GM12878 (cell line): ENCODE measurements at regions not wholly inside any gene's neighbourhood (a gene's known extent, or its start where the extent isn't known, plus 50 kb on each side); places are given as distances from the start of the nearest gene placed in this dataset.

Source experiments
- ATAC-seq: fragments of 200-7000 bp; cut with Tn5 transposase; 3 replicates; pipeline ENCODE4 v1.9.1; 2020; ENCODE audit warnings: mild to moderate bottlenecking, moderate library complexity
- BruUV-seq: library from RNA; stranded (reverse); fragments of 400-500 nt; replicated peaks from 2 replicates; lab custom pipeline; 2021; lab: Mats Ljungman, UMichigan
- CTCF ChIA-PET: fragments of 300-600 bp; sonication (Branson Sonifier 250); formaldehyde crosslinking; extraction: SDS; loops from one replicate; lab custom pipeline; 2021; ENCODE audit warnings: inconsistent platforms; lab: Yijun Ruan, JAX
- POLR2A ChIA-PET: fragments of 350-600 bp; formaldehyde crosslinking; extraction: SDS; loops from one replicate; lab custom pipeline; 2021; ENCODE audit warnings: inconsistent platforms; lab: Charles Lee
- RAD21 ChIA-PET: fragments of 300-600 bp; sonication (Branson Sonifier 250); formaldehyde crosslinking; loops from one replicate; lab custom pipeline; 2023; ENCODE audit warnings: antibody characterized with exemption; ENCODE audit not compliant: unreplicated experiment; lab: Charles Lee
- SMC1A ChIA-PET: fragments of 300-600 bp; sonication (Branson Sonifier 250); formaldehyde crosslinking; loops from one replicate; lab custom pipeline; 2023; ENCODE audit not compliant: unreplicated experiment, uncharacterized antibody; lab: Charles Lee
- DNase-seq: peaks from one replicate; pipeline ENCODE4 v3.0.0-alpha.2; 2011; ENCODE audit warnings: low read depth, low spot score
- FAIRE-seq: peaks from 3 replicates; lab custom pipeline; 2011; peaks lifted over from hg19 to GRCh38; lab: Jason Lieb, UNC
- H2AFZ ChIP-seq: 2 replicates; pipeline ENCODE4 v1.6.0; 2011; ENCODE audit warnings: low read depth, low read length, control low read depth; ENCODE audit not compliant: control insufficient read depth
- H3K27ac ChIP-seq: 2 replicates; pipeline ENCODE4 v1.5.1; 2011; ENCODE audit warnings: control low read depth; ENCODE audit not compliant: control insufficient read depth, insufficient read depth
- H3K27me3 ChIP-seq, 2 experiments: replicated peaks in 1 of 2; 2 replicates each; pipeline versions ENCODE4 v1.6.0 to v1.6.1; 2011; ENCODE audit warnings: low read length in 1 of 2; ENCODE audit not compliant: control insufficient read depth in 2 of 2, insufficient read depth in 2 of 2
- H3K36me3 ChIP-seq, 2 experiments: 2 replicates each; pipeline ENCODE4 v1.5.1; 2011; ENCODE audit warnings: low read length in 1 of 2; ENCODE audit not compliant: control insufficient read depth in 2 of 2, insufficient read depth in 2 of 2
- H3K4me1 ChIP-seq: 2 replicates; pipeline ENCODE4 v1.6.1; 2011; ENCODE audit warnings: mild to moderate bottlenecking, low read length, moderate library complexity, mixed read lengths; ENCODE audit not compliant: control insufficient read depth, insufficient read depth
- H3K4me2 ChIP-seq: 2 replicates; pipeline ENCODE4 v1.6.0; 2011; ENCODE audit warnings: control low read depth; ENCODE audit not compliant: control insufficient read depth, insufficient read depth
- H3K4me3 ChIP-seq: fragments of 200-600 bp; sonication (generic); 2 replicates; pipeline ENCODE4 v1.5.1; 2016
- H3K79me2 ChIP-seq: 2 replicates; pipeline ENCODE4 v1.6.0; 2011; ENCODE audit warnings: low read length; ENCODE audit not compliant: control insufficient read depth, insufficient read depth
- H3K9ac ChIP-seq: 2 replicates; pipeline ENCODE4 v1.8.0; 2011; ENCODE audit warnings: low read length, control low read depth, mixed read lengths; ENCODE audit not compliant: control insufficient read depth, insufficient read depth
- H3K9me3 ChIP-seq: replicated peaks from 3 replicates; pipeline ENCODE4 v1.5.1; 2011; ENCODE audit warnings: mild to moderate bottlenecking, low read length; ENCODE audit not compliant: control insufficient read depth, insufficient read depth
- H4K20me1 ChIP-seq: 2 replicates; pipeline ENCODE4 v1.6.0; 2011; ENCODE audit not compliant: control insufficient read depth, insufficient read depth
- BACH1 ChIP-seq: fragments of 450-650 bp; IDR thresholded peaks from 2 replicates; pipeline ENCODE4 v1.6.1; 2017; ENCODE audit warnings: mild to moderate bottlenecking, borderline replicate concordance
- CHD1 ChIP-seq: IDR thresholded peaks from 2 replicates; pipeline ENCODE4 v1.6.1; 2012; ENCODE audit warnings: low read depth, low read length, improper control_type of control experiment
- EGR1 ChIP-seq, 2 experiments: IDR thresholded peaks; 1 replicate in 1 of 2; 2 replicates in 1 of 2; pipeline ENCODE4 v1.6.1; 2011 to 2012; ENCODE audit warnings: low read depth in 2 of 2, low read length in 2 of 2, borderline replicate concordance in 1 of 2, mild to moderate bottlenecking in 1 of 2, moderate library complexity in 1 of 2
- KAT2A ChIP-seq: conservative IDR thresholded peaks from 2 replicates; pipeline ENCODE4 v1.6.1; 2011; ENCODE audit warnings: low read depth, low read length; ENCODE audit not compliant: control insufficient read depth
- RAD51 ChIP-seq: fragments of 450-650 bp; IDR thresholded peaks from 2 replicates; pipeline ENCODE4 v1.6.1; 2016; ENCODE audit warnings: moderate library complexity, mild to moderate bottlenecking, inconsistent platforms
- RFX5 ChIP-seq: IDR thresholded peaks from 2 replicates; pipeline ENCODE4 v1.6.1; 2011; ENCODE audit warnings: low read depth, low read length, improper control_type of control experiment
- SIN3A ChIP-seq: IDR thresholded peaks from 2 replicates; pipeline ENCODE4 v1.6.1; 2012; ENCODE audit warnings: low read depth, low read length, improper control_type of control experiment
- SMARCA5 ChIP-seq: fragments of 450-650 bp; IDR thresholded peaks from 2 replicates; pipeline ENCODE4 v1.6.1; 2017; ENCODE audit warnings: mild to moderate bottlenecking
- TARDBP ChIP-seq: IDR thresholded peaks from 2 replicates; pipeline ENCODE4 v1.6.1; 2016; ENCODE audit warnings: borderline replicate concordance
- TCF12 ChIP-seq: IDR thresholded peaks from 2 replicates; pipeline ENCODE4 v1.6.1; 2011; ENCODE audit warnings: low read depth, mild to moderate bottlenecking, low read length
- TCF7 ChIP-seq: IDR thresholded peaks from 2 replicates; pipeline ENCODE4 v1.6.1; 2014; ENCODE audit warnings: antibody characterized with exemption, borderline replicate concordance
- ZSCAN29 ChIP-seq: fragments of 450-650 bp; IDR thresholded peaks from 2 replicates; pipeline ENCODE4 v1.6.1; 2017; ENCODE audit warnings: mild to moderate bottlenecking, moderate library complexity
- WGBS: methylation state at CpG from one replicate; pipeline ENCODE4 v1.1.6; 2016; ENCODE audit warnings: low lambda C conversion rate; ENCODE audit not compliant: insufficient replicate concordance, insufficient coverage; ENCODE audit errors: missing lambda C conversion rate; 5-methylcytosine and 5-hydroxymethylcytosine counted together
- in situ Hi-C: fragments of 300-500 bp; cut with MboI; formaldehyde crosslinking; loops from 9 replicates; pipeline ENCODE4 v1.14.3; 2018; ENCODE audit warnings: mixed read lengths
- intact Hi-C: fragments of 100-400 bp; cut with micrococcal nuclease; formaldehyde crosslinking; loops from one replicate; pipeline ENCODE4 v1.14.2; 2022; ENCODE audit not compliant: unreplicated experiment
- TF ChIP-seq, protein P1 (sequence below), 3 experiments: IDR thresholded peaks in 2 of 3; conservative IDR thresholded peaks in 1 of 3; 2 replicates each; pipeline ENCODE4 v1.5.1; 2011; ENCODE audit warnings: low read depth in 3 of 3, low read length in 3 of 3, mild to moderate bottlenecking in 3 of 3, control low read depth in 2 of 3, moderate library complexity in 2 of 3, inconsistent platforms in 1 of 3, mixed read lengths in 1 of 3; ENCODE audit not compliant: control insufficient read depth in 2 of 3, insufficient read depth in 1 of 3; ENCODE audit errors: extremely low read depth in 1 of 3
- TF ChIP-seq, protein P2 (sequence below): fragments of 450-650 bp; IDR thresholded peaks from 2 replicates; pipeline ENCODE4 v1.6.1; 2017; ENCODE audit warnings: mild to moderate bottlenecking, low read depth, inconsistent platforms; ENCODE audit not compliant: poor library complexity, severe bottlenecking
- TF ChIP-seq, protein P3 (sequence below): fragments of 450-650 bp; IDR thresholded peaks from 2 replicates; pipeline ENCODE4 v1.6.1; 2016; ENCODE audit warnings: mild to moderate bottlenecking, moderate library complexity, borderline replicate concordance
- TF ChIP-seq, protein P4 (sequence below): fragments of 450-650 bp; conservative IDR thresholded peaks from 2 replicates; pipeline ENCODE4 v1.6.1; 2017; ENCODE audit warnings: mild to moderate bottlenecking, moderate library complexity

DNA sequence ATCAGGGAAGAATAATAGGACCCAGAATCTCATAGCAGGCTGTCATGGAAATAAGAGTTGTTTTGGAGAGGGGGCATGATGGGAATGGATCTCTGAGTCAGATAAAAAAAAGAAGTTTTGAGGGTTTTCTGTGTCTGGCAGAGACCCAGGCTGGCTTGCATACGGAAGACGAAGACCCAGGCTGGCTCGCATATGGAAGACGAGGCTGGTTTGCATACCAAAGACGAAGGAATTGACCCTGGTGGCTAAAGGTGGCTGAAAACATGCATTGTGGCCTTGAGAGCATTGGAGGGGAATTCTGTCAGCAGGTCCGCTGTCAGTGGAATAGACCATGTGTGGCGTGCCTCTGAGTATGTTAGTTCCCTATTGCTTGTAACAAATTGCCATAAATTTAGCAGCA is 335.1 kb downstream of the BTBD3 start:
- ChIA-PET CTCF (interaction anchor here (0.7 kb wide), 1 partner anchor 346 kb away, joined by 4 read pairs; no protein-coding TSS in a partner anchor), POLR2A (no interaction called here), SMC1A (no interaction called here), RAD21 (no interaction called here)
- no peaks in the 10 kb centered on the region for H3K79me2 ChIP-seq
- 50% methylated on average over 7 of the region's 7 CpGs for WGBS
- in situ Hi-C loops = no loop called here
- H3K27ac ChIP-seq = no peak overlapping the region
- H3K4me3 ChIP-seq = no peak overlapping the region
- H3K9me3 ChIP-seq = no peaks in the 10 kb centered on the region
- no peaks in the 10 kb centered on the region for H3K4me1 ChIP-seq
- H3K36me3 ChIP-seq = no peaks in the 10 kb centered on the region
- no peak for ATAC-seq
- BruUV-seq = no TSS peak
- FAIRE-seq = no peak
- no peak overlapping the region for H3K4me2 ChIP-seq
- no peak for DNase-seq
- H4K20me1 ChIP-seq = no peaks in the 10 kb centered on the region
- intact Hi-C loops = no loop called here
- H2AFZ ChIP-seq = no peak overlapping the region
- no peak overlapping the region for H3K9ac ChIP-seq
- H3K27me3 ChIP-seq = no peaks in the 10 kb centered on the region
- TF ChIP-seq, protein P1, sequence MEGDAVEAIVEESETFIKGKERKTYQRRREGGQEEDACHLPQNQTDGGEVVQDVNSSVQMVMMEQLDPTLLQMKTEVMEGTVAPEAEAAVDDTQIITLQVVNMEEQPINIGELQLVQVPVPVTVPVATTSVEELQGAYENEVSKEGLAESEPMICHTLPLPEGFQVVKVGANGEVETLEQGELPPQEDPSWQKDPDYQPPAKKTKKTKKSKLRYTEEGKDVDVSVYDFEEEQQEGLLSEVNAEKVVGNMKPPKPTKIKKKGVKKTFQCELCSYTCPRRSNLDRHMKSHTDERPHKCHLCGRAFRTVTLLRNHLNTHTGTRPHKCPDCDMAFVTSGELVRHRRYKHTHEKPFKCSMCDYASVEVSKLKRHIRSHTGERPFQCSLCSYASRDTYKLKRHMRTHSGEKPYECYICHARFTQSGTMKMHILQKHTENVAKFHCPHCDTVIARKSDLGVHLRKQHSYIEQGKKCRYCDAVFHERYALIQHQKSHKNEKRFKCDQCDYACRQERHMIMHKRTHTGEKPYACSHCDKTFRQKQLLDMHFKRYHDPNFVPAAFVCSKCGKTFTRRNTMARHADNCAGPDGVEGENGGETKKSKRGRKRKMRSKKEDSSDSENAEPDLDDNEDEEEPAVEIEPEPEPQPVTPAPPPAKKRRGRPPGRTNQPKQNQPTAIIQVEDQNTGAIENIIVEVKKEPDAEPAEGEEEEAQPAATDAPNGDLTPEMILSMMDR (IDR thresholded peaks at IDR 0.05 in 2 of 3, conservative IDR thresholded peaks at IDR 0.05 in 1 of 3; ENCODE audit: control insufficient read depth in 2 of 3, extremely low read depth in 1 of 3, insufficient read depth in 1 of 3, low read depth in 3 of 3, low read length in 3 of 3) = no peak
- no peak for TF ChIP-seq TARDBP
- no peak for TF ChIP-seq SIN3A
- no peak for TF ChIP-seq ZSCAN29
- TF ChIP-seq, protein P2, sequence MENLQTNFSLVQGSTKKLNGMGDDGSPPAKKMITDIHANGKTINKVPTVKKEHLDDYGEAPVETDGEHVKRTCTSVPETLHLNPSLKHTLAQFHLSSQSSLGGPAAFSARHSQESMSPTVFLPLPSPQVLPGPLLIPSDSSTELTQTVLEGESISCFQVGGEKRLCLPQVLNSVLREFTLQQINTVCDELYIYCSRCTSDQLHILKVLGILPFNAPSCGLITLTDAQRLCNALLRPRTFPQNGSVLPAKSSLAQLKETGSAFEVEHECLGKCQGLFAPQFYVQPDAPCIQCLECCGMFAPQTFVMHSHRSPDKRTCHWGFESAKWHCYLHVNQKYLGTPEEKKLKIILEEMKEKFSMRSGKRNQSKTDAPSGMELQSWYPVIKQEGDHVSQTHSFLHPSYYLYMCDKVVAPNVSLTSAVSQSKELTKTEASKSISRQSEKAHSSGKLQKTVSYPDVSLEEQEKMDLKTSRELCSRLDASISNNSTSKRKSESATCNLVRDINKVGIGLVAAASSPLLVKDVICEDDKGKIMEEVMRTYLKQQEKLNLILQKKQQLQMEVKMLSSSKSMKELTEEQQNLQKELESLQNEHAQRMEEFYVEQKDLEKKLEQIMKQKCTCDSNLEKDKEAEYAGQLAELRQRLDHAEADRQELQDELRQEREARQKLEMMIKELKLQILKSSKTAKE = no peak
- TF ChIP-seq CHD1 = no peak
- no peak for TF ChIP-seq EGR1 (IDR thresholded peaks at IDR 0.05; ENCODE audit: borderline replicate concordance in 1 of 2, low read depth in 2 of 2, low read length in 2 of 2)
- TF ChIP-seq, protein P3, sequence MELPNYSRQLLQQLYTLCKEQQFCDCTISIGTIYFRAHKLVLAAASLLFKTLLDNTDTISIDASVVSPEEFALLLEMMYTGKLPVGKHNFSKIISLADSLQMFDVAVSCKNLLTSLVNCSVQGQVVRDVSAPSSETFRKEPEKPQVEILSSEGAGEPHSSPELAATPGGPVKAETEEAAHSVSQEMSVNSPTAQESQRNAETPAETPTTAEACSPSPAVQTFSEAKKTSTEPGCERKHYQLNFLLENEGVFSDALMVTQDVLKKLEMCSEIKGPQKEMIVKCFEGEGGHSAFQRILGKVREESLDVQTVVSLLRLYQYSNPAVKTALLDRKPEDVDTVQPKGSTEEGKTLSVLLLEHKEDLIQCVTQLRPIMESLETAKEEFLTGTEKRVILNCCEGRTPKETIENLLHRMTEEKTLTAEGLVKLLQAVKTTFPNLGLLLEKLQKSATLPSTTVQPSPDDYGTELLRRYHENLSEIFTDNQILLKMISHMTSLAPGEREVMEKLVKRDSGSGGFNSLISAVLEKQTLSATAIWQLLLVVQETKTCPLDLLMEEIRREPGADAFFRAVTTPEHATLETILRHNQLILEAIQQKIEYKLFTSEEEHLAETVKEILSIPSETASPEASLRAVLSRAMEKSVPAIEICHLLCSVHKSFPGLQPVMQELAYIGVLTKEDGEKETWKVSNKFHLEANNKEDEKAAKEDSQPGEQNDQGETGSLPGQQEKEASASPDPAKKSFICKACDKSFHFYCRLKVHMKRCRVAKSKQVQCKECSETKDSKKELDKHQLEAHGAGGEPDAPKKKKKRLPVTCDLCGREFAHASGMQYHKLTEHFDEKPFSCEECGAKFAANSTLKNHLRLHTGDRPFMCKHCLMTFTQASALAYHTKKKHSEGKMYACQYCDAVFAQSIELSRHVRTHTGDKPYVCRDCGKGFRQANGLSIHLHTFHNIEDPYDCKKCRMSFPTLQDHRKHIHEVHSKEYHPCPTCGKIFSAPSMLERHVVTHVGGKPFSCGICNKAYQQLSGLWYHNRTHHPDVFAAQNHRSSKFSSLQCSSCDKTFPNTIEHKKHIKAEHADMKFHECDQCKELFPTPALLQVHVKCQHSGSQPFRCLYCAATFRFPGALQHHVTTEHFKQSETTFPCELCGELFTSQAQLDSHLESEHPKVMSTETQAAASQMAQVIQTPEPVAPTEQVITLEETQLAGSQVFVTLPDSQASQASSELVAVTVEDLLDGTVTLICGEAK = no peak
- no peak for TF ChIP-seq RFX5
- no peak for TF ChIP-seq KAT2A
- no peak for TF ChIP-seq SMARCA5
- no peak for TF ChIP-seq BACH1
- TF ChIP-seq, protein P4, sequence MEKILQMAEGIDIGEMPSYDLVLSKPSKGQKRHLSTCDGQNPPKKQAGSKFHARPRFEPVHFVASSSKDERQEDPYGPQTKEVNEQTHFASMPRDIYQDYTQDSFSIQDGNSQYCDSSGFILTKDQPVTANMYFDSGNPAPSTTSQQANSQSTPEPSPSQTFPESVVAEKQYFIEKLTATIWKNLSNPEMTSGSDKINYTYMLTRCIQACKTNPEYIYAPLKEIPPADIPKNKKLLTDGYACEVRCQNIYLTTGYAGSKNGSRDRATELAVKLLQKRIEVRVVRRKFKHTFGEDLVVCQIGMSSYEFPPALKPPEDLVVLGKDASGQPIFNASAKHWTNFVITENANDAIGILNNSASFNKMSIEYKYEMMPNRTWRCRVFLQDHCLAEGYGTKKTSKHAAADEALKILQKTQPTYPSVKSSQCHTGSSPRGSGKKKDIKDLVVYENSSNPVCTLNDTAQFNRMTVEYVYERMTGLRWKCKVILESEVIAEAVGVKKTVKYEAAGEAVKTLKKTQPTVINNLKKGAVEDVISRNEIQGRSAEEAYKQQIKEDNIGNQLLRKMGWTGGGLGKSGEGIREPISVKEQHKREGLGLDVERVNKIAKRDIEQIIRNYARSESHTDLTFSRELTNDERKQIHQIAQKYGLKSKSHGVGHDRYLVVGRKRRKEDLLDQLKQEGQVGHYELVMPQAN = no peak
- TF ChIP-seq TCF12 = no peak
- no peak for TF ChIP-seq RAD51
- TF ChIP-seq TCF7 = no peak
